Caco-2 (cell line): ENCODE measurements at regions not wholly inside any gene's neighbourhood (a gene's known extent, or its start where the extent isn't known, plus 50 kb on each side); places are given as distances from the start of the nearest gene placed in this dataset.

Experiments
- BruUV-seq: library from RNA; stranded (reverse); fragments of 400-500 nt; replicated peaks from 2 replicates; lab custom pipeline; 2021; lab: Mats Ljungman, UMichigan
- CTCF ChIA-PET: fragments of 300-600 bp; sonication (Branson Sonifier 250); formaldehyde crosslinking; loops from one replicate; lab custom pipeline; 2022; ENCODE audit warnings: antibody characterized with exemption; lab: Charles Lee
- POLR2A ChIA-PET: fragments of 300-600 bp; sonication (Branson Sonifier 250); formaldehyde crosslinking; loops from one replicate; lab custom pipeline; 2022; ENCODE audit warnings: antibody characterized with exemption; lab: Charles Lee
- DNase-seq, 2 experiments: peaks; one replicate each; pipeline versions ENCODE4 v3.0.0 to v3.0.0-alpha.2; 2020 to 2022
- H3K27me3 ChIP-seq: replicated peaks from 2 replicates; pipeline ENCODE4 v1.6.0; 2011; ENCODE audit warnings: low read length; ENCODE audit not compliant: control insufficient read depth, insufficient read depth
- H3K36me3 ChIP-seq: 2 replicates; pipeline ENCODE4 v1.5.1; 2011; ENCODE audit warnings: low read length; ENCODE audit not compliant: control insufficient read depth, insufficient read depth
- H3K4me1 ChIP-seq: fragments of 250-450 bp; sonication (Bioruptor Pico); 2 replicates; pipeline ENCODE4 v1.5.1; 2020; ENCODE audit warnings: mild to moderate bottlenecking
- H3K4me3 ChIP-seq: 2 replicates; pipeline ENCODE4 v1.5.1; 2011; ENCODE audit warnings: low read depth, mild to moderate bottlenecking, control low read depth, low read length
- H3K9me3 ChIP-seq: fragments of 250-450 bp; sonication (Bioruptor Pico); 2 replicates; pipeline ENCODE4 v1.5.1; 2020; ENCODE audit warnings: mild to moderate bottlenecking, moderate library complexity
- H3K27ac Mint-ChIP-seq: one replicate; pipeline ENCODE4 v1.8.0; 2022; ENCODE audit warnings: mixed read lengths; ENCODE audit not compliant: unreplicated experiment
- H3K27me3 Mint-ChIP-seq: one replicate; pipeline ENCODE4 v1.8.0; 2022; ENCODE audit warnings: mixed read lengths; ENCODE audit not compliant: insufficient read depth, unreplicated experiment
- H3K36me3 Mint-ChIP-seq: one replicate; pipeline ENCODE4 v1.8.0; 2022; ENCODE audit warnings: mild to moderate bottlenecking, mixed read lengths; ENCODE audit not compliant: insufficient read depth, unreplicated experiment
- H3K4me1 Mint-ChIP-seq: one replicate; pipeline ENCODE4 v1.8.0; 2022; ENCODE audit warnings: low read depth, mixed read lengths; ENCODE audit not compliant: unreplicated experiment
- H3K4me3 Mint-ChIP-seq: one replicate; pipeline ENCODE4 v1.8.0; 2022; ENCODE audit warnings: mild to moderate bottlenecking, moderate library complexity, mixed read lengths; ENCODE audit not compliant: unreplicated experiment
- H3K9me3 Mint-ChIP-seq: one replicate; pipeline ENCODE4 v1.8.0; 2022; ENCODE audit warnings: mixed read lengths; ENCODE audit not compliant: unreplicated experiment
- CTCF ChIP-seq, 2 experiments: fragments of 200-600 bp in 1 of 2; IDR thresholded peaks; 1 replicate in 1 of 2; 2 replicates in 1 of 2; pipeline versions ENCODE4 v1.5.1 to v1.8.0; 2011 to 2022; ENCODE audit warnings: antibody characterized with exemption in 1 of 2, control low read depth in 1 of 2, inconsistent platforms in 1 of 2, low read depth in 1 of 2, low read length in 1 of 2, mild to moderate bottlenecking in 1 of 2, moderate library complexity in 1 of 2; ENCODE audit not compliant: insufficient read depth in 1 of 2, severe bottlenecking in 1 of 2, unreplicated experiment in 1 of 2
- intact Hi-C: fragments of 100-400 bp; cut with micrococcal nuclease; formaldehyde crosslinking; loops from one replicate; pipeline ENCODE4 v1.10.0; 2022; ENCODE audit not compliant: unreplicated experiment

- H3K4me3 ChIP-seq = no peak overlapping the region
- intact Hi-C loops = no loop called here
- Mint-ChIP-seq H3K9me3 (no peaks in the 10 kb centered on the region), H3K27ac (no peak overlapping the region), H3K36me3 (no peaks in the 10 kb centered on the region), H3K4me3 (no peak overlapping the region), H3K27me3 (peaks cover 10% of the 10 kb centered on the region), H3K4me1 (no peaks in the 10 kb centered on the region)
- no peaks in the 10 kb centered on the region for H3K9me3 ChIP-seq
- no peaks in the 10 kb centered on the region for H3K4me1 ChIP-seq
- no TSS peak for BruUV-seq
- H3K36me3 ChIP-seq = no peaks in the 10 kb centered on the region
- H3K27me3 ChIP-seq = no peaks in the 10 kb centered on the region
- POLR2A ChIA-PET = no interaction called here
- no peak for TF ChIP-seq CTCF (IDR thresholded peaks at IDR 0.05; ENCODE audit: insufficient read depth in 1 of 2, low read depth in 1 of 2, low read length in 1 of 2, severe bottlenecking in 1 of 2, unreplicated experiment in 1 of 2)
- no peak for DNase-seq
- CTCF ChIA-PET = no interaction called here
Measured at GRCh38 chr15:79523266-79523665, 91.1 kb downstream of the MINAR1 start.

GRCh38 chr15:79524531-79524930, 92.4 kb downstream of the MINAR1 start:
- TF ChIP-seq CTCF (IDR thresholded peaks at IDR 0.05; ENCODE audit: insufficient read depth in 1 of 2, low read depth in 1 of 2, low read length in 1 of 2, severe bottlenecking in 1 of 2, unreplicated experiment in 1 of 2) = no peak
- peaks cover 7% of the 10 kb centered on the region for H3K27me3 Mint-ChIP-seq
- H3K36me3 ChIP-seq = no peaks in the 10 kb centered on the region
- no TSS peak for BruUV-seq
- intact Hi-C loops = no loop called here
- H3K9me3 Mint-ChIP-seq = no peaks in the 10 kb centered on the region
- H3K4me1 ChIP-seq = no peaks in the 10 kb centered on the region
- H3K27me3 ChIP-seq = no peaks in the 10 kb centered on the region
- H3K4me3 ChIP-seq = no peak overlapping the region
- no peaks in the 10 kb centered on the region for H3K4me1 Mint-ChIP-seq
- DNase-seq = no peak
- no peaks in the 10 kb centered on the region for H3K9me3 ChIP-seq
- no peak overlapping the region for H3K27ac Mint-ChIP-seq
- ChIA-PET POLR2A (no interaction called here), CTCF (no interaction called here)
- no peaks in the 10 kb centered on the region for H3K36me3 Mint-ChIP-seq
- no peak overlapping the region for H3K4me3 Mint-ChIP-seq

GRCh38 chr15:79526376-79526775, 94.2 kb downstream of the MINAR1 start:
- ChIA-PET CTCF (interaction anchor here (0.7 kb wide), 1 partner anchor 113 kb away, joined by 3 read pairs; no protein-coding TSS in a partner anchor), POLR2A (no interaction called here)
- no TSS peak for BruUV-seq
- H3K4me3 Mint-ChIP-seq = no peak overlapping the region
- Histone ChIP-seq H3K4me1 (no peaks in the 10 kb centered on the region), H3K9me3 (no peaks in the 10 kb centered on the region), H3K36me3 (no peaks in the 10 kb centered on the region), H3K27me3 (no peaks in the 10 kb centered on the region), H3K4me3 (no peak overlapping the region)
- no peak for DNase-seq
- H3K9me3 Mint-ChIP-seq = no peaks in the 10 kb centered on the region
- peaks cover 7% of the 10 kb centered on the region for H3K27me3 Mint-ChIP-seq
- H3K27ac Mint-ChIP-seq = no peak overlapping the region
- intact Hi-C loops = no loop called here
- no peaks in the 10 kb centered on the region for H3K36me3 Mint-ChIP-seq
- no peaks in the 10 kb centered on the region for H3K4me1 Mint-ChIP-seq
- TF ChIP-seq CTCF (IDR thresholded peaks at IDR 0.05; ENCODE audit: insufficient read depth in 1 of 2, low read depth in 1 of 2, low read length in 1 of 2, severe bottlenecking in 1 of 2, unreplicated experiment in 1 of 2) = no peak
